Brain pericyte (primary cell): ENCODE measurements at regions not wholly inside any gene's neighbourhood (a gene's known extent, or its start where the extent isn't known, plus 50 kb on each side); places are given as distances from the start of the nearest gene placed in this dataset.
"Not testable (repeated sequence)": the region's sequence is repeated elsewhere in the genome, so short reads cannot be mapped to it uniquely, and the experiment has no call there.

ENCODE experiments used
- DNase-seq: peaks from one replicate; pipeline ENCODE4 v3.0.0-alpha.2; 2012; ENCODE audit warnings: low read depth, low spot score

GRCh38 chr2:225254363-225254762, 145.1 kb upstream of the NYAP2 start:
- no peak for DNase-seq

- no peak for DNase-seq
Measured at GRCh38 chr2:225244933-225245332, 154.6 kb upstream of the NYAP2 start.

GRCh38 chr2:225236769-225237323, 162.7 kb upstream of the NYAP2 start:
- no peak for DNase-seq

- no peak for DNase-seq
Measured at GRCh38 chr2:225233234-225233633, 166.3 kb upstream of the NYAP2 start.

GRCh38 chr2:225231900-225232299, 167.6 kb upstream of the NYAP2 start:
- no peak for DNase-seq

- not testable (repeated sequence) for DNase-seq
Measured at GRCh38 chr2:225229346-225229745, 170.2 kb upstream of the NYAP2 start.

GRCh38 chr2:225226441-225226840, 173.1 kb upstream of the NYAP2 start:
- DNase-seq = no peak

- no peak for DNase-seq
Measured at GRCh38 chr2:225223301-225223700, 176.2 kb upstream of the NYAP2 start.

- DNase-seq = no peak
Measured at GRCh38 chr2:225207471-225207870, 165.2 kb upstream of the DOCK10 start.

GRCh38 chr2:225207043-225207442, 164.8 kb upstream of the DOCK10 start:
- DNase-seq = no peak

- DNase-seq = no peak
Measured at GRCh38 chr2:225196579-225196978, 154.3 kb upstream of the DOCK10 start.

GRCh38 chr2:225192869-225193268, 150.6 kb upstream of the DOCK10 start:
- no peak for DNase-seq

GRCh38 chr2:225190987-225191386, 148.7 kb upstream of the DOCK10 start:
- DNase-seq = no peak

- no peak for DNase-seq
Measured at GRCh38 chr2:225184948-225185347, 142.7 kb upstream of the DOCK10 start.

- no peak for DNase-seq
Measured at GRCh38 chr2:225182126-225182525, 139.9 kb upstream of the DOCK10 start.

GRCh38 chr2:225177098-225177497, 134.8 kb upstream of the DOCK10 start:
- no peak for DNase-seq

- DNase-seq = no peak
Measured at GRCh38 chr2:225173909-225174308, 131.6 kb upstream of the DOCK10 start.

GRCh38 chr2:225171350-225171749, 129.1 kb upstream of the DOCK10 start:
- DNase-seq = no peak

- DNase-seq = no peak
Measured at GRCh38 chr2:225170162-225170561, 127.9 kb upstream of the DOCK10 start.

GRCh38 chr2:225169396-225169795, 127.1 kb upstream of the DOCK10 start:
- DNase-seq = no peak

GRCh38 chr2:225165052-225165451, 122.8 kb upstream of the DOCK10 start:
- no peak for DNase-seq

- no peak for DNase-seq
Measured at GRCh38 chr2:225164401-225165050, 122.3 kb upstream of the DOCK10 start.

GRCh38 chr2:225158360-225158759, 116.1 kb upstream of the DOCK10 start:
- no peak for DNase-seq
